OCI-M2 (cell line): ENCODE measurements at regions not wholly inside any gene's neighbourhood (a gene's known extent, or its start where the extent isn't known, plus 50 kb on each side); places are given as distances from the start of the nearest gene placed in this dataset.

Experiments used
- DNase-seq: peaks from one replicate; lab custom pipeline; 2025; ENCODE audit not compliant: unreplicated experiment; lab: John Stamatoyannopoulos, UW

DNA sequence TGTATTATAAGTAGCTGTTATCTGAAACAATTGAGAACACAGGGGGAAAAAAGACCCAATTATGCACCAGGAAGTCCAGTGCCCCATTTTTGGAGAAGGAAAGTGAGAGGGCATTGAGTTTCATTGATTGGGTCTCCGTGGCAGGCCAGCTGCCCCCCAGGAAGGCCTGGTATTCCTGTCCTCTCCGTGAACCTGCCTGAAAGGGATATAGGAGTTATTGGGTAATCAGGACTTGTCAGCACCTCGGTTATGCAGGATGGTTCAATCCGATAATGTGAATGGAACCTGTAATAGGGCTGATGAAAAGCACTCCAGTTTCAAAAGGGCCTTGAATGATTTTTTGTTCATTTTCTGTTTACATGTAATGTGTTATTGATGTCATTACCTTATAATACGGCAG, 122.0 kb upstream of the RARB start:
- no peak for DNase-seq

DNA sequence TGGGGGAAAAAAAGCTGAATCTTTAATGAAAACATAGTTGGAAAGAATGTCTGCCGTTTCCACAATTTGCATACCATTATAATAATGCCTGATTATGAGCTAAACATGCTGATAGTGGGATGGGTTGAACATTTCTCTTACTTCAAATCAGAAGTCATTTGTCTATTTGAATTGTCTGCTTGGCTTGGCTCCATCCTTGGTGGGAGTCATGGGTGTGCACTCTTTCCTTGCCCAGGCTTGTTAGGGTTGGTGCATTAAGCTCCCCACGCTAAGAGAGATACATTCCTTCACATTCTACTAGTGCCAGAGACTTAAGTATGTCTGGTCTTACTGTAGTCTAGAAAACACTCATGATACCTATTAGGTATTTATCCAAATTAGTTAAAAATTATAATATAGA, 121.4 kb upstream of the RARB start:
- no peak for DNase-seq

DNA sequence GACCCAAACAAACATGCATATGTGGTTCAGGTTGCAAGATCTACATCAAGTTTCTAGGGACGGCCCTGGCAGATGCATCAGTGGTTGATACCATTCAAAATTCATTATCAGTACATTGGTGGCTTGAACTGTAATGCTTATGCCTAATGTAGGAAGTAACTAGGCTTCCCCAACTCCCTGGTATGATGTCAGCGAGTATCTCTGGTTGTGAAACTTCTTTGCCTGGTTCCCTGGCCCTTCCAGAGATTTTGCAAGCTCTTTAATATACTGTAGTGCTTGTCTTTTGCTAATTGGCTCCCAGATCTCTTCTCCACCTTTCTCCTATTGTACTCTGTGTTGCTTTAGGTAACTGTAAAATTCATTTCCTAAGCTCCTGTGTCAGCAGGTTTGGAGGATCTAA, 114.8 kb upstream of the RARB start:
- DNase-seq: no peak

DNA sequence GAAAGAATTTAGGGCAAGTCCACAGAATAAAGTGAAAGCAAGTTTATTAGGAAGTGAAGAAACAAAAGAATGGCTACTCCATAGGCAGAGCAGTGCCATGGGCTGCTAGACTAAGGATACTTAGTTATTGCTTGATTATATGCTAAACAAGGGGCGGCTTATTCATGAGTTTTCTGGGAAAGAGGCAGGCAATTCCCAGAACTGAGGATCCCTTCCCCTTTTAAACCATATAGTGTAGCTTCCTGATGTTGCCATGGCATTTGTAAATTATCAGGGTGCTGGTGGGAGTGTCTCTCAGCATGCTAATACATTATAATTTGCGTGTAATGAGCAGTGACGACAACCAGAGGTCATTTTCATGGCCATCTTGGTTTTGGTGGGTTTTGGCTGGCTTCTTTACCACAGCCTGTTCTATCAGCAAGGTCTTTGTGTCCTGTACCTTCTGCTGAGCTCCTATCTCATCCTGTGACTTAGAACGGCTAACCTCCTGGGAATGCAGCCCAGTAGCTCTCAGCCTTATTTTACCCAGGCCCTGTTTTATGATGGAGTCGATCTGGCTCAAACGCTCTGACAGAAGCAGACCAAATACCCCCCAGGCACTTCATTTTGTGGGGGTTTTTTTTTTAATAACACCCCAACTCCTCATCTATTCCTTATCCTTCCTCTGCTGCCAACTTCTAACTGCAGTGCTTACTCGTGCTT, 103.0 kb upstream of the RARB start:
- DNase-seq: no peak

DNA sequence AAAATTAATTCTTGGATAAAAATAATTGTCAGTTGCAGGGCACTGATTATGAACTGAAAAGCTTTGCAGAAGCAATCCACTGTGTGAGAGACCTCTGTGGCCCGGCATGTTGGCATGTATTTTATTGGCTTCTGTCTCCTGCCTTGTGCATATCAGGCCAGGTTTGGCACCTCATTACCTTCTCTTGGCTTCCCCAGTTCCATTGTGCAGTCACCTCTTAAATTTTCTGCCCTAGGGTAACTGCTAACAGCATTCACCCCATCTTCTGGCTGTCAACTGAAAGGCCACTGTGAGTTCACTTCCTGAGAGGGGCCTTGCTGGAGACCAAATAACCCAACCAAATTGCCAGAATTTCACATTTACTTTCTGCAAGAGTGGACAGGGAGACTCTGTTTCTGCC, 92.7 kb upstream of the RARB start:
- no peak for DNase-seq

DNA sequence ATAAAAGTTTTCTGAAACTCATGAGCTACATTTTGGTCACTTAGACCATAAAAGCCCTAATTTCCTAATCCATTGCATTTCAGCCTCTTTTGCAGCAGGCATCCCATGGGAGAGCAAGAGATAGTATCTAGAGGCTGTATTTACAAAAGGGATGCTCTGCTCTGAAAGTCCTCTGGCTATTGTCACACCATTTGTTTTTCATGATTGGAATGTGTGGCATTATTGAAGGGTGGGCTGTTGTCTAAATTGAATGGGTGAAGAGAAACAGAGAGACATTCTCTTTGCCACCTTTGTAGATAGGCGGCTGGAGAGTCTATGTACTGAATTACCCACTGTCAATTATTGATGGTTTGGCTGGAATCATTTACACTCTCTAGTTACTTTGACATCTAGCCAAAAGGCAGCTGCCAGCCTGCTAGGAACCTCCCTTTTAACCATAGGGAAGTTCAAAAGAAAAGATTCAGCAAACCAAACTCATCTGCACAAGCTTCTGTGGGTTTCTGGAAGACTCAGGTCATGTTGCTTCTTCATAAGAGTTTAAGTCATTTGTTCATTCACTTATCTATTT, 89.8 kb upstream of the RARB start:
- DNase-seq: no peak

DNA sequence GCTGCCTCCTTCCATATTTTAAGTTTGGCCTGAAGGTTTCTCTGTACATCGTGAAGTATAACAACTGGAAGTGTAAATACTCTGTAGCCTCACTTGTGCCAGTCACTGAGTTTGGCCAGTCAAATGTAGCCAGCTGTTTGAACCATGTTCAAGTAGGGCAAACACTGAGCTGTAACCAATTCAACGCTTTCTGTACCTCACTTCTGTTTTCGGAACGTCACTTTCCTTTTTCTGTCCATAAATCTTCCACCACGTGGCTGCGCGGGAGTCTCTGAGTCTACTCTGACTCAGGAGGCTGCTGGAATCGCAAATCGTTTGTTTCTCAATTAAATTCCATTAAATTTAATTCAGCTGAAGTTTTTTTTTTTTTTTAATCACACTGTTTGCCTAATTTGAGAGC, 88.8 kb upstream of the RARB start:
- no peak for DNase-seq

DNA sequence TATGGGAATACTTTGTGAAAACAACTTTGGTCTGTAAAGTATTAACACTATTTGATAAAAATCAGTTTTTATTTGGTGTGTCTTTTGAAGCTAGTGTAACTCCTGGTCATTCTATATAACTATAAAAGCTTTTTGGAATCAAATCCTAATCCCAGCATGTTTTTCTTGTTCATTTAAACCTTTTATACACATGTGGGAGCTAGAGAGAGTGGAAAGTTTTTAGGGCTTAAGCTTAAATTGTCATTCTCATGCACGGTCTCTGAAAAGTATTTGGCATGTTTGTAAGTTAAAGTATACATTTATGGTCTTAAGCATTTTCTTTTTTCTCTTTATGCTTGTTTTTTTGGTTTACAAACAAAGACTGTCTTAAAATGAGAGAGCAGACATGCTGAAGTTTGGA, 83.4 kb upstream of the RARB start:
- no peak for DNase-seq

DNA sequence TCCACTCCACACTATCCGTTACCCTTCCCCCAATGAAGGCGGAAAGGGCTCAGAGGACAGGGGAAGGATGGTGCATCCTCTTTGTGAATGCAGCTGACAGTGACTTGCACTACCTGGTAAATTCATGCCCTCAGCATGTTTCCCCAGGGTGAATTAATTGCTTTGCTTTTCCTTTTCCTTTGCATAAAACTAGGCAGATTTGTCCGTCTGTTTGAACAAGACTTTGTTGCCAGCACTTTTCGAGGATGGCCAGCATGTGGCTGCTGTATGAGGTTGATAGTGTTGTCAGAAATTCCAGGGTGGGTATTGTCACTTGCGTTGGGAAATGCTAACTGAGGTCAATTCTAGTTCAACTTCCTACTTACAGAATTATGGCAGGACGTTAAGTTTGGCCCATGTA, 79.0 kb upstream of the RARB start:
- DNase-seq: no peak

DNA sequence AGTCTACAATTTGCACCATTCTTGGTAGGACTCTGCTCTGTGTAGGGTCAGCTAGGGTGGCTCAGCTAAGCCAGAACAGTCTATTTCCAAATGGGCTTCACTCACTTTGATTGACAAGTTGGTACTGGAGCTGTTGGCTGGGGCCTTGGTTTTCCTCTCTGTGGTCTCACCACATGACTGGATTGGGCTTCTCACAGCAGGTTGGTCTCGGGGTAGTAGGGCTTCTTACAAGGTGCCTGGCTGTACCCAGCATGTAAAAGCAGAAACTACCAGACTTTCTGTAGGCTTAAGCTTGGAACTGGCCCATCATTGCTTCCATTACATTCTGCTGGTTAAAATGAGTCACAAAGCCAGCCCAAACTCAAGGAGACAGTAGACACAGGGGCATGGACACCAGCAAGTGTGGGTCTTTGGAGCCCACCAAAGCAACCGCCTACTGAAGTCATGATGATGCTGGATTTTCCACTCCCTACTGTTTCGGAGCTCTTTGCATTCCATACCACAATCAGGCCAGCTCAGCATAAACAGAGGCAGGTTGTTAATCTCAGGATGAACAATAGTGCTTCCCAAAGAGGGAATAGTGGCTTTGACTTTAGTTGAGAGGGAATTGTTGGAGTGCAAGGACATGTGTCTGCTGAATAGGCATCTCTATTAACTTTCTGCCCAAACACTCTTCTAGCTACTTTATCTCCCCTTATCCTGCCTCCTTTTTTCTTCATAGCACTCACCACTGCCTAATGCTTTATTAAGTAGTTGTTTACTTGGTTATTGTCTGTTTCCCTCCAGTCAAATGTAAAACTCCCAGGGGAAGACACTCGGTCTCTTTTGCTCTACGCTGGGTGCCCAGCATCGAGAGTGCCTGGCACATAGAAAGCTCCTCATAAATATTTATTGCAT, 78.0 kb upstream of the RARB start:
- DNase-seq: no peak

DNA sequence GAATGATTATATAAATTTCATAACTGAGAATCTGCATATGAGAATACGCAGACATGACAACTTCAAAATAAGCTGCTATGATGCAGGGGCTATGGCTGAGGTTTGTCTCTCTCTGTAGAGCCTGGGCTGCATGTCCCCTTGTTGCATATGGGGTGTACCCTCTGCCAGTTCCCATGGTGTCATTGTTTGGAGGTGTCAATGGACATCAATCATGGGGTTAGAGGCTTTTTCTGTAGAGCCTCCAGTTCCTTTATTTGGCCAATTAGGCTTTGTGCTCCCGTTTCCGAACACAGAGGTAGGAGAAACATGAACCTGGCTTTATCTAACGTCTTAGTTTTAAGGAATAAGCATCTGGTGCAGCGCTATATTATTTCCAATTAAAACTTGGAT, 77.3 kb upstream of the RARB start:
- no peak for DNase-seq

DNA sequence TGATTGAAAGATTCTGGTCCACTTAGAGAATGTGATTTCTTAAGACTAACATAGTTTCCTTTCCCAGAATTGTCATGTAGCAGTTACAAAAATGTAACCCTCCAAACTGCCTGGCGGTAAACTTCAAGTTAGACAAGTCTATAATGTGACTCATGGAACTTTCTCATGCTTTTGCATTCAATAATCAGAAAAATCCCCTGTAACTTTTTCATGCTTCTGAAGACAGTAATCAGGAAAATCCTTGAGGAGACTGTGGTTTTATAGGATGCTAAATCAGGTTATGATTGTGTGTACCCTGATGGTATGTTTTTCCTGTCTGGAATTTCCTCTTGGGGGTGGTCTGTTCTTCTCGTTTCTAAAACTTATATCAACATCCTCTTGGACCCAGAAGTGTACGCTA, 74.0 kb upstream of the RARB start:
- no peak for DNase-seq

DNA sequence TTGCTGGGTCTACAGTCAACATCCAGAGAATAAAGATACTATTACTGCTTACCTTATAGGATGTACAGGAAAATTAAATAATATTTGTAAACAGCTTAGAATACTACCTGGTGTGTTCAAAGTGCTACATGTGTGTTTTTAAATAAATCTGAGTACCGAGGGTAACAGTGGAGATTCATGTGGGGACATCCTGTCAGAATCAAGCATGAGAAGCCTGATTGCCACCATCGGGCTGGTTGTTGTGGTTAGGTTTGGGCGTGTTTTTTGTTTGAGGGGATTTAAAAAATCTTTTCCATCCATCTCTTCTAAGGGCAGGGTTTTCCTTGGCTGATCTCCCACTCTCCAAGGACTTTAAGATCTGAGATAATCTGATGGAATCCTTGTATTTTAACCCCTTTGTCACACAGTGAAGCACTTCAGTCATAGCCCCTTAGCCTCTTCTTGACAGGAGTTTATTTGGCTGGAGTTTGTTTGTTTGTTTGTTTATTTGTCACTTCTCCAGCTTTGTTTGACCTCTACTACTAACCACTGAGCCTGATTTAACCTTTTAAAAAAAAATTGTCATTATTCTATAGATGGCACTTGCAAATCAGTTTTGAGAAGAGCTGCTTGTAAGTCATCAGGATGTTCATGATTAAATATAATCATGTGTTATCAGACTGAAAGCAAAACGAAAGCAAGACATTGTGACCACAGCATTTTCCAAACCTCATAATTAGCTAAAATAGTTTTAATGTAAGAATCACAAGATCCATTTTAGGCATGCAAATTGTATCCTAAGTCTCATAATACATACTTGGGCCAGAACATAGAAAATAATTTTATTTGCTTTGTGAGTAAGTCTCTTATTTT, 72.8 kb upstream of the RARB start:
- DNase-seq: no peak

DNA sequence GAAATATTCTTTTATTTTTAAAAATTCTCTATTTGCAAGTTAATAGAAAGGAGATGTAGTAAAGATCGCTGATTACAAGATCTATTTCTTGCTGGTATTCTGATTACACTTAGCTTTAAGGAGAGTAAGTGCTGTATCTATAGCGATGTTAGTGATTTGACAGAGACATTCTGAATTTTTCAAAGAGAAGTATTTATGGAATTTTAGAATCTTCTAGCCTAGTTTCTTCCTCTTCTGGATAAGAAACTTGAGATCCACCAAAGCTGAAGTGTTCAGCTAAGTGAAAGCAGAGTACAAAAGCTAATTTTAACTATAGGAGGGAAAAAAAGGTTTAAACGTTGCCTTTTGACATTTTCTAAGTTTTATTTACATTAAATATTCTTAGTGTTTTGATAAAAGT, 72.1 kb upstream of the RARB start:
- no peak for DNase-seq

DNA sequence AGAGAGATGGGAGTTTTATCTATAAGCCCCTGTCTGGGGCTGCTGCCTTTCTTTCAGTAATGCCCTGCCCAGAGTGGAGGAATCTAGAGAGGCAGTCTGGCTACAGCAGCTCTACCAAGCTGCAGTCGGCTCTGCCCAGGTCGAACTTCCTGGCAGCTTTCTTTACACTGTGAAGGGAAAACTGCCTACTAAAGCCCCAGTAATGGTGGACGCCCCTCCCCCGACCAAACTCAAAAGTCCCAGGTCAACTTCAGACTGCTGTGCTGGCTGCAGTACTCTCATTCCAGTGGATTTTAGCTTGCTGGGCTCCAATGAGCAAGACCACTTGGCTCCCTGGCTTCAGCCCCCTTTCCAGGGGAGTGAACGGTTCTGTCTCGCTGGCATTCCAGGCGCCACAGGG, 65.9 kb upstream of the RARB start:
- no peak for DNase-seq

DNA sequence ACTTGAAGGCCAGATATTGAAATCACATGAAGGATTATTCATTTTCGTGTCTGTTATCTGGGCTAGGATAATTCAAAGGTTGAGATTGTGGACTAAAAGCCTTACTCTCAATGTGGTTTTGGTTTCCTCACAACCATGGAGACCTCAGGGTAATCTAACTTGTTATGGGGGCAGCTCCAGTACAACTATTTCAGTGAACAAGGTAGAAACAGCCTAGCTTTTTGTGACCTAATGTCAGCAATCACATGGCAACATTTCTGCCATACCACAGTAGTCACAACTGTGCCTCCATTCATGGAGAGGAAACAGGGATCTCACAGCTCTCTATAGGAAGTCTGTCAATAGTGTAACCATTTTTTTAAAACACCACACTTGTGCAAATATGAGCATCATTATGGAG, 62.4 kb upstream of the RARB start:
- no peak for DNase-seq

DNA sequence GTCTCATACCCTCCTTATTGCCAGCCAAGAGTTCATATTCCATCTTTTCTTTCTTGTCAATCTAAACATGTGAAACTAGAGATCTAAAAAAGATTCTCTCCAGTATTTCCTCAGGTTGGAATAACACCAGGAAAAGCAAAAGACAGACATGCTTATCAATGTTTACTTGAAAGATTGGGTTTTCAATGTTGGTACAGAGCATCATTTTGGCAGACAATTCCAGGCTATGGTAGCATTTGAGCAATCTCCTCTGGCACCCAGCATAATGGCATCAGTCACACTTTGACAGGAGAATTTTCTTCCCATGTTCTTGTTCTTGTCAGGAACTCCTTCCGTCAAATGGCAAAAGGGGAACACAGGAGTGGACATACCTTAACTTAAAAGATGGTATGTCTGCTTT, 61.0 kb upstream of the RARB start:
- no peak for DNase-seq

DNA sequence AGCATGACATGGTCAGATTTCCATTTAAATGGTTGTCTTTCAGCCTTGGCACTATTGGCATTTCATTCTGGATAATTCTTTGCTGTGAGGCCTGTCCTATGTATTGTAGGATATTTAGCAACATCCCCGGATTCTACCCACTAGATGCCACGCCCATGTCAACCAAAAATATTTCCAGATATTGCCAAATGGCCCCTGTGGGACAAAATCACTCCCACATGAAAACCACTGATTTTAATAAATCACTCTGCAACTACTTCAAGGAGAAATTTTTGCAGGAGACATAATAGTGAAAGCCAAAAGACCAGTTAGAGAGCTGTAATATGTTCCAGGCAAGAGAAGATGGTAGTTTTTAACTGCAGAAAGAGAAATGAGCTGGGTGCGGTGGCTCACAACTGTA, 55.9 kb upstream of the RARB start:
- no peak for DNase-seq

DNA sequence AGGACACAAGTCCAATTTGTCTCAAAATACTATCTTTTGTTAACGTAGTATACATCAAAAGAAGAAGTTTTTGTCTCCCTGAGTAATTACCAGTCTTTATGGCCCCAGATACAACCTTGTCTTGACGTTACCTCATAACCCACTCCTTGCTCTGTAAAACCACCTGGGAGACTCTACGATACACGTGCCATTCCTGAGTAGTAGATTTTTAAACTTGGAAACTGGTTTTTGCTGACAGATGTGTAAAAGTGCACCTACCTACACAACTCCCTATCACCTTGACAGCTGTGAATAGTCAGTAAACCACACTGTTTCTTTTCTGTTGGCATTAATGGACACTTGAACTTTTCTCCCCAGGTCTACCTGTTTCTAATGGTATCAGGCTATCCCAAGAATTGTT, 51.7 kb upstream of the RARB start:
- DNase-seq: no peak

DNA sequence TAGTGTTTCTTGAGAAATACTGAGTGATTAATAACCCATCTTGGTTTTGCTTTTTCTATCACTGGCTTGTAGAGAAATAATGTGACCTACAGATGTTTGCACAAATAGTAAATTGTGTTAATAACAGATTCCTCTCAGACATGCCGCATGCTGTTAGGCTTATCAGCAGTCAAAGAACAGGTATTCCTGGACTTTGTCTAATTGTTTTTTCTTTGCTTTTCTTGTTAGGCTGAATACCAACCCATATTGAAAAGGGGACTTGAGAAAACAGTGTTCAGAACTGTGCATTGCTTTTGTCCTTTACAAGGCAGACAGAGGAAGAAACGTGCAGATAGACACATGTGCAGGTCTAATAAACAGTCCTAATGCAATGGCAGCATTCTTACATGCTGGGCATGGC, 51.0 kb upstream of the RARB start:
- DNase-seq: no peak
